NCI-H82 (cell line): ENCODE measurements at regions not wholly inside any gene's neighbourhood (a gene's known extent, or its start where the extent isn't known, plus 50 kb on each side); places are given as distances from the start of the nearest gene placed in this dataset.

ENCODE experiments used
- DNase-seq: peaks from one replicate; lab custom pipeline; 2025; lab: John Stamatoyannopoulos, UW

- no peak for DNase-seq
These were observed 631.3 kb downstream of the MED13L start for GRCh38 chr12:115646210-115646609.

GRCh38 chr12:115640929-115641328, 636.6 kb downstream of the MED13L start:
- DNase-seq = no peak

- DNase-seq = no peak
These were observed 637.9 kb downstream of the MED13L start for GRCh38 chr12:115639648-115640012.

- DNase-seq = peak; percentile 38
These were observed 638.5 kb downstream of the MED13L start for GRCh38 chr12:115638733-115639647.

- peak; percentile 50 for DNase-seq
These were observed 640.9 kb downstream of the MED13L start for GRCh38 chr12:115636546-115636945.

- DNase-seq = peak; percentile 10
These were observed 645.2 kb downstream of the MED13L start for GRCh38 chr12:115632308-115632707.

- DNase-seq = no peak
These were observed 647.4 kb downstream of the MED13L start for GRCh38 chr12:115630136-115630535.

GRCh38 chr12:115626210-115626609, 651.3 kb downstream of the MED13L start:
- no peak for DNase-seq

- DNase-seq = peak; percentile 85
These were observed 653.6 kb downstream of the MED13L start for GRCh38 chr12:115623764-115624334.

GRCh38 chr12:115623275-115623674, 654.2 kb downstream of the MED13L start:
- no peak for DNase-seq

GRCh38 chr12:115620816-115621215, 656.7 kb downstream of the MED13L start:
- no peak for DNase-seq

GRCh38 chr12:115619889-115620288, 657.6 kb downstream of the MED13L start:
- peak; percentile 21 for DNase-seq

GRCh38 chr12:115619061-115619460, 658.4 kb downstream of the MED13L start:
- no peak for DNase-seq

- DNase-seq = no peak
These were observed 659.4 kb downstream of the MED13L start for GRCh38 chr12:115618105-115618504.

GRCh38 chr12:115617391-115617790, 660.1 kb downstream of the MED13L start:
- DNase-seq = peak; percentile 37

- DNase-seq = no peak
These were observed 666.0 kb downstream of the MED13L start for GRCh38 chr12:115611477-115611876.

GRCh38 chr12:115609347-115609746, 668.1 kb downstream of the MED13L start:
- no peak for DNase-seq

GRCh38 chr12:115606040-115606439, 671.5 kb downstream of the MED13L start:
- peak; percentile 82 for DNase-seq

GRCh38 chr12:115598871-115599811, 678.4 kb downstream of the MED13L start:
- DNase-seq = peak; percentile 65

GRCh38 chr12:115597157-115597712, 680.3 kb downstream of the MED13L start:
- no peak for DNase-seq

GRCh38 chr12:115588131-115588530, 689.4 kb downstream of the MED13L start:
- no peak for DNase-seq

- DNase-seq = no peak
These were observed 693.3 kb downstream of the MED13L start for GRCh38 chr12:115584156-115584555.
